RWPE2 (cell line): ENCODE measurements at regions not wholly inside any gene's neighbourhood (a gene's known extent, or its start where the extent isn't known, plus 50 kb on each side); places are given as distances from the start of the nearest gene placed in this dataset.
A peak's percentile ranks its signal among the peaks of the same experiment; 100 is the strongest.

Experiments used
- ATAC-seq: fragments of 200-7000 bp; cut with Tn5 transposase; 3 replicates; pipeline ENCODE4 v1.9.1; 2021; ENCODE audit warnings: low read depth
- DNase-seq: peaks from one replicate; pipeline ENCODE4 v3.0.0-alpha.2; 2020; ENCODE audit warnings: low spot score
- H3K27ac ChIP-seq: fragments of 450-650 bp; 2 replicates; pipeline ENCODE4 v1.5.1; 2017; ENCODE audit warnings: mild to moderate bottlenecking; ENCODE audit not compliant: poor library complexity, severe bottlenecking
- H3K27me3 ChIP-seq: fragments of 250-450 bp; sonication (Bioruptor Pico); 2 replicates; pipeline ENCODE4 v1.5.1; 2021; ENCODE audit warnings: mild to moderate bottlenecking, moderate library complexity; ENCODE audit not compliant: insufficient read depth, poor library complexity, severe bottlenecking
- H3K36me3 ChIP-seq: fragments of 250-450 bp; sonication (Bioruptor Pico); 2 replicates; pipeline ENCODE4 v1.5.1; 2020; ENCODE audit warnings: low read depth, mild to moderate bottlenecking, moderate library complexity
- H3K4me1 ChIP-seq: fragments of 250-450 bp; sonication (Bioruptor Pico); 2 replicates; pipeline ENCODE4 v1.5.1; 2021; ENCODE audit warnings: mild to moderate bottlenecking, moderate library complexity; ENCODE audit not compliant: insufficient read depth, poor library complexity, severe bottlenecking
- H3K4me3 ChIP-seq: fragments of 250-450 bp; sonication (Bioruptor Pico); 2 replicates; pipeline ENCODE4 v1.5.1; 2021; ENCODE audit warnings: mild to moderate bottlenecking, moderate library complexity; ENCODE audit not compliant: severe bottlenecking
- H3K9me3 ChIP-seq: fragments of 250-450 bp; sonication (Bioruptor Pico); 2 replicates; pipeline ENCODE4 v1.5.1; 2021; ENCODE audit warnings: mild to moderate bottlenecking, moderate library complexity; ENCODE audit not compliant: severe bottlenecking
- TF ChIP-seq, protein P1 (sequence below): fragments of 450-650 bp; IDR thresholded peaks from one replicate; pipeline ENCODE4 v1.5.1; 2017; ENCODE audit warnings: mild to moderate bottlenecking, moderate library complexity; ENCODE audit not compliant: poor library complexity, severe bottlenecking

GRCh38 chr16:75942351-75942750 lies 216.1 kb upstream of the CPHXL start:
- Histone ChIP-seq H3K4me1 (peaks cover 20% of the 10 kb centered on the region), H3K27me3 (no peaks in the 10 kb centered on the region), H3K36me3 (no peaks in the 10 kb centered on the region), H3K4me3 (no peak overlapping the region), H3K27ac (peak overlapping the region; percentile 22), H3K9me3 (no peaks in the 10 kb centered on the region)
- ATAC-seq (no peak), DNase-seq (no peak)
- TF ChIP-seq, protein P1, sequence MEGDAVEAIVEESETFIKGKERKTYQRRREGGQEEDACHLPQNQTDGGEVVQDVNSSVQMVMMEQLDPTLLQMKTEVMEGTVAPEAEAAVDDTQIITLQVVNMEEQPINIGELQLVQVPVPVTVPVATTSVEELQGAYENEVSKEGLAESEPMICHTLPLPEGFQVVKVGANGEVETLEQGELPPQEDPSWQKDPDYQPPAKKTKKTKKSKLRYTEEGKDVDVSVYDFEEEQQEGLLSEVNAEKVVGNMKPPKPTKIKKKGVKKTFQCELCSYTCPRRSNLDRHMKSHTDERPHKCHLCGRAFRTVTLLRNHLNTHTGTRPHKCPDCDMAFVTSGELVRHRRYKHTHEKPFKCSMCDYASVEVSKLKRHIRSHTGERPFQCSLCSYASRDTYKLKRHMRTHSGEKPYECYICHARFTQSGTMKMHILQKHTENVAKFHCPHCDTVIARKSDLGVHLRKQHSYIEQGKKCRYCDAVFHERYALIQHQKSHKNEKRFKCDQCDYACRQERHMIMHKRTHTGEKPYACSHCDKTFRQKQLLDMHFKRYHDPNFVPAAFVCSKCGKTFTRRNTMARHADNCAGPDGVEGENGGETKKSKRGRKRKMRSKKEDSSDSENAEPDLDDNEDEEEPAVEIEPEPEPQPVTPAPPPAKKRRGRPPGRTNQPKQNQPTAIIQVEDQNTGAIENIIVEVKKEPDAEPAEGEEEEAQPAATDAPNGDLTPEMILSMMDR, result no peak

DNA sequence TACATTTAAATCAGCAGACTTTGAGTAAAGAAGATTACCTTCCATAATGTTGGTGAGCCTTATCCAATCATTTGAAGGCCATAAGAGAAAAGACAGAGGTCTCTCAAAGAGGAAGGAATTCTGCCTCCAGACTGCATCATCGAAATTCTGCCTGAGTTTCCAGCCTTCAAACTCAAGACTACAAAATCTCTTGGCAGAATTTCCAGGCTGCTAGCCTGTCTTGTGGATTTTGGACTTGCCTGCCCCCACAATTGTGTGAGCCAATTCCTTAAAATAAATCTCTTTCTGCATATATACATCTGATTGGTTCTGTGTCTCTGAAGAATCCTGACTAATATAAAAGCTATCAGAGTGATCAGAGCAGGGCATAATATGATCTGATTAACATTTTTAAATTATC lies 216.6 kb upstream of the CPHXL start:
- Histone ChIP-seq H3K27ac (no peak overlapping the region), H3K4me1 (peaks cover 20% of the 10 kb centered on the region), H3K27me3 (no peaks in the 10 kb centered on the region), H3K4me3 (no peak overlapping the region), H3K9me3 (no peaks in the 10 kb centered on the region), H3K36me3 (no peaks in the 10 kb centered on the region)
- no peak for ATAC-seq
- no peak for DNase-seq
- TF ChIP-seq, protein P1, result no peak

DNA sequence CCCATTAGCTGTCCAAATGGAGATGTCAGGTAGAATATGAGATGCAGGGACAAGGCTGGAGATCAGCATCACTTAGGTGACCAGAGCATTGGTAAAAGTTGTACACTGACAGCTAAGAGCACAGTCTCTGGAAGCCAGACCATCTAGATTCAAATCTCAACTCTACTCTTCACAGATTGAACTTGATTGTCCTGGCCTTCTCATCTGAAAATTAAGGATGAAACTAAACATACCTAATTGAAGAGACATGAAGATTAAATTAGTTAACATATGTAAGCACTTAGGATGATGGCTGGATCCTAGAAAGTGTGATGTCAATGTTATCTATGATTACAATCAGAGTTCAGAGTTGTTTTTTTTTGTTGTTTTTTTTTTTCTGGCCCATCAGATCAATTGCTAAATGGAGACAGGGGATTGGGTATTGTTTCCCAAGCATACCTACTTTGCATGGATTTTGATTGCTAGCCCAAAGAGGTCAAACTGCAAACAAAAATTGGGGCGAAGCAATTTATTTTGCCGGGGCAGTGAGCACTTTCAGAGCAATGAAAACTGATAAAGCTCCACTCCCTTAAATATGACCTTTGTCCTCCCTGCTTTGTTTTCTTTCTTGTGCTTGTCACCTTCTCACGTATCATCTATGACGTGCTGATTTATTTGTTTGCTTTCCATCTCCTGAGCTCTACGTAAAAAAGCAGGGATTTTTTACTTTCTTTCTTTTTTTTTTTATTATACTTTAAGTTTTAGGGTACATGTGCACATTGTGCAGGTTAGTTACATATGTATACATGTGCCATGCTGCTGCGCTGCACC lies 217.6 kb upstream of the CPHXL start:
- H3K36me3 ChIP-seq, result no peaks in the 10 kb centered on the region
- no peak overlapping the region for H3K4me3 ChIP-seq
- no peak overlapping the region for H3K27ac ChIP-seq
- ATAC-seq (no peak), DNase-seq (no peak)
- H3K9me3 ChIP-seq, result no peaks in the 10 kb centered on the region
- no peaks in the 10 kb centered on the region for H3K27me3 ChIP-seq
- H3K4me1 ChIP-seq, result peaks cover 13% of the 10 kb centered on the region
- TF ChIP-seq, protein P1, result no peak

DNA sequence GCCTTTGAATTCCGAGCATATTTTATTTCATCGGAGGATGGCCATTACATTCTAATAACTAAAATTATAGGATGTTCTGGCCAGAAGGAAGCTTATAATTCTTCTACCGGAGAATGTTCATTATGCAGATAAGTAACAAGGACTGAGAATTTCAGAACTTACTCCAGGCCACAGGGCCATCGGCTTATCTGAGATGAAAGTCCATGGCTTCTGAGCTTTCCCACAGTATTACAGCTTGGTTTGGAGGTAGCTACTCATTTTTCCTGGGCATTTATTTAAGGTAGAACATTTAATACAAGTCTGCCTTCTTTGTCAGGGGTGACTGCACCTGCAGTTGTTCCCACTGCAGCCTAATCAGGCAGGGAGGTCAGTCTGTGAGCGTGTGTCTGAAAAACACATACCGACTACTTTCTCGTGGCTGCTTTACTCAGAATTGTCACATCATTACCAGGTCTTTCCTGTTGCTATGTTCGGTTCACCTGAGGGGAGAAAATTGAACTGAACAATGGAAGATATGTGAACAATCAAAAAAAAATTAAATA lies 219.7 kb upstream of the CPHXL start:
- Histone ChIP-seq H3K4me1 (peaks cover 13% of the 10 kb centered on the region), H3K36me3 (no peaks in the 10 kb centered on the region), H3K9me3 (no peaks in the 10 kb centered on the region), H3K27me3 (no peaks in the 10 kb centered on the region), H3K4me3 (no peak overlapping the region), H3K27ac (no peak overlapping the region)
- TF ChIP-seq, protein P1, result no peak
- no peak for DNase-seq
- ATAC-seq, result no peak
